A549 (cell line): ENCODE measurements at regions not wholly inside any gene's neighbourhood (a gene's known extent, or its start where the extent isn't known, plus 50 kb on each side); places are given as distances from the start of the nearest gene placed in this dataset.

Experiments used
- ATAC-seq, 2 experiments: fragments of 200-7000 bp in 1 of 2; fragments of >200 bp in 1 of 2; cut with Nextera tagmentation in 1 of 2; cut with Tn5 transposase in 1 of 2; 3 replicates each; pipeline versions ENCODE4 v1.8.0 to v1.9.1; 2018 to 2020; ENCODE audit warnings: mild to moderate bottlenecking in 1 of 2, moderate library complexity in 1 of 2
- CTCF ChIA-PET: fragments of 300-600 bp; sonication (Branson Sonifier 250); formaldehyde crosslinking; extraction: SDS; loops from one replicate; lab custom pipeline; 2021; ENCODE audit warnings: antibody characterized with exemption, inconsistent platforms; lab: Yijun Ruan, JAX
- POLR2A ChIA-PET: fragments of 350-600 bp; formaldehyde crosslinking; extraction: SDS; loops from one replicate; lab custom pipeline; 2021; ENCODE audit warnings: antibody characterized with exemption, inconsistent platforms; lab: Yijun Ruan, JAX
- DNase-seq, 2 experiments: peaks; one replicate each; pipeline versions ENCODE4 v3.0.0 to v3.0.0-alpha.2; 2011 to 2016; ENCODE audit warnings: low read depth in 1 of 2, low spot score in 1 of 2
- FAIRE-seq: peaks from 2 replicates; lab custom pipeline; 2011; peaks lifted over from hg19 to GRCh38; lab: Jason Lieb, UNC
- H3K27ac ChIP-seq, 2 experiments: fragments of >200 bp; sonication (Bioruptor Twin); formaldehyde crosslinking; 3 replicates each; pipeline ENCODE4 v1.5.1; 2016 to 2017
- H3K4me1 ChIP-seq: fragments of >200 bp; sonication (Bioruptor Twin); formaldehyde crosslinking; 3 replicates; pipeline ENCODE4 v1.6.1; 2016
- H3K4me2 ChIP-seq: fragments of >200 bp; sonication (Bioruptor Twin); formaldehyde crosslinking; 3 replicates; pipeline ENCODE4 v1.6.1; 2016
- H3K4me3 ChIP-seq: fragments of >200 bp; sonication (Bioruptor Twin); formaldehyde crosslinking; 3 replicates; pipeline ENCODE4 v1.5.1; 2016
- H3K9me3 ChIP-seq: fragments of >200 bp; sonication (Bioruptor Twin); formaldehyde crosslinking; 3 replicates; pipeline ENCODE4 v1.6.1; 2016
- BHLHE40 ChIP-seq: IDR thresholded peaks from 2 replicates; pipeline ENCODE4 v1.6.1; 2012; ENCODE audit warnings: low read depth, low read length, inconsistent platforms
- CBX2 ChIP-seq: fragments of 200-600 bp; sonication (generic); IDR thresholded peaks from 2 replicates; pipeline ENCODE4 v1.6.1; 2016; ENCODE audit warnings: low read depth, mild to moderate bottlenecking, borderline replicate concordance
- CBX8 ChIP-seq: fragments of 200-600 bp; sonication (generic); IDR thresholded peaks from 2 replicates; pipeline ENCODE4 v1.6.1; 2016
- CHD2 ChIP-seq: fragments of 150-350 bp; IDR thresholded peaks from 2 replicates; pipeline ENCODE4 v1.6.1; 2014; ENCODE audit warnings: low read length; ENCODE audit not compliant: partially characterized antibody
- EHF ChIP-seq: fragments of 250-450 bp; sonication (Bioruptor Pico); IDR thresholded peaks from 2 replicates; pipeline ENCODE4 v1.5.0; 2020; ENCODE audit warnings: mild to moderate bottlenecking
- ELK1 ChIP-seq: fragments of 150-350 bp; IDR thresholded peaks from 2 replicates; pipeline ENCODE4 v1.6.1; 2014; ENCODE audit warnings: low read depth, mild to moderate bottlenecking, low read length
- EP300 ChIP-seq, 2 experiments: fragments of >200 bp; sonication (Bioruptor Twin); formaldehyde crosslinking; IDR thresholded peaks; 2 replicates in 1 of 2; 3 replicates in 1 of 2; pipeline ENCODE4 v1.6.1; 2016 to 2017
- FOSL2 ChIP-seq, 2 experiments: fragments of 450-650 bp in 1 of 2; fragments of >200 bp in 1 of 2; sonication (Bioruptor Twin) in 1 of 2; formaldehyde crosslinking; IDR thresholded peaks; 2 replicates each; pipeline versions ENCODE4 v1.5.0 to v1.6.1; 2016 to 2020; ENCODE audit warnings: mild to moderate bottlenecking in 1 of 2, moderate library complexity in 1 of 2
- HEYL ChIP-seq: fragments of 250-450 bp; sonication (Bioruptor Pico); IDR thresholded peaks from 2 replicates; pipeline ENCODE4 v1.8.0; 2021; ENCODE audit warnings: mild to moderate bottlenecking, moderate library complexity
- HOXB5 ChIP-seq: fragments of 250-450 bp; sonication (Bioruptor Pico); IDR thresholded peaks from 2 replicates; pipeline ENCODE4 v1.5.0; 2020; ENCODE audit warnings: mild to moderate bottlenecking, moderate library complexity
- JUNB ChIP-seq: fragments of >200 bp; sonication (Bioruptor Twin); formaldehyde crosslinking; IDR thresholded peaks from 2 replicates; pipeline ENCODE4 v1.6.1; 2016
- MAFK ChIP-seq: fragments of 450-650 bp; IDR thresholded peaks from 2 replicates; pipeline ENCODE4 v1.6.1; 2014; ENCODE audit not compliant: partially characterized antibody
- MAZ ChIP-seq: fragments of 150-350 bp; IDR thresholded peaks from 2 replicates; pipeline ENCODE4 v1.6.1; 2014; ENCODE audit warnings: antibody characterized with exemption, low read depth, low read length, borderline replicate concordance
- MYC ChIP-seq: IDR thresholded peaks from 2 replicates; pipeline ENCODE4 v1.6.1; 2012; ENCODE audit warnings: mild to moderate bottlenecking, inconsistent platforms, low read length, improper control_type of control experiment, borderline replicate concordance
- NFE2L2 ChIP-seq: fragments of 150-350 bp; conservative IDR thresholded peaks from 2 replicates; pipeline ENCODE4 v1.6.1; 2014; ENCODE audit warnings: low read length
- NPAS2 ChIP-seq: fragments of 250-450 bp; sonication (Bioruptor Pico); IDR thresholded peaks from 2 replicates; pipeline ENCODE4 v1.8.0; 2022; ENCODE audit warnings: mild to moderate bottlenecking, moderate library complexity, borderline replicate concordance
- POLR2AphosphoS2 ChIP-seq: conservative IDR thresholded peaks from 2 replicates; pipeline ENCODE4 v1.6.1; 2012; ENCODE audit warnings: low read length, improper control_type of control experiment, inconsistent platforms
- RARB ChIP-seq: fragments of 250-450 bp; sonication (Bioruptor Pico); IDR thresholded peaks from 2 replicates; pipeline ENCODE4 v1.8.0; 2021; ENCODE audit warnings: mild to moderate bottlenecking, moderate library complexity
- RCOR1 ChIP-seq: fragments of 150-350 bp; IDR thresholded peaks from 2 replicates; pipeline ENCODE4 v1.6.1; 2014; ENCODE audit warnings: antibody characterized with exemption, low read length, low read depth
- REST ChIP-seq: fragments of 200-600 bp; sonication (generic); IDR thresholded peaks from 2 replicates; pipeline ENCODE4 v1.6.1; 2016; ENCODE audit warnings: antibody characterized with exemption, mild to moderate bottlenecking, moderate library complexity
- RFX5 ChIP-seq: fragments of 450-650 bp; IDR thresholded peaks from 2 replicates; pipeline ENCODE4 v1.7.1; 2014; ENCODE audit warnings: antibody characterized with exemption, mild to moderate bottlenecking, moderate library complexity
- RNF2 ChIP-seq: fragments of 200-600 bp; sonication (generic); IDR thresholded peaks from 2 replicates; pipeline ENCODE4 v1.6.1; 2016; ENCODE audit warnings: low read depth, mild to moderate bottlenecking, antibody characterized with exemption, moderate library complexity, borderline replicate concordance
- SMC3 ChIP-seq: fragments of >200 bp; sonication (Bioruptor Twin); formaldehyde crosslinking; IDR thresholded peaks from 3 replicates; pipeline ENCODE4 v1.6.1; 2018; ENCODE audit warnings: inconsistent platforms
- SREBF2 ChIP-seq: fragments of 450-650 bp; IDR thresholded peaks from 2 replicates; pipeline ENCODE4 v1.6.1; 2014; ENCODE audit warnings: mild to moderate bottlenecking, moderate library complexity
- TFCP2L1 ChIP-seq: fragments of 250-450 bp; sonication (Bioruptor Pico); IDR thresholded peaks from 2 replicates; pipeline ENCODE4 v1.5.0; 2021; ENCODE audit warnings: mild to moderate bottlenecking
- TP53 ChIP-seq: fragments of 250-450 bp; sonication (Bioruptor Pico); IDR thresholded peaks from 2 replicates; pipeline ENCODE4 v1.5.0; 2021; ENCODE audit warnings: mild to moderate bottlenecking, moderate library complexity
- ZC3H11A ChIP-seq: fragments of 450-650 bp; IDR thresholded peaks from 2 replicates; pipeline ENCODE4 v1.6.1; 2014; ENCODE audit warnings: antibody characterized with exemption, mild to moderate bottlenecking
- ZNF302 ChIP-seq: fragments of 250-450 bp; sonication (Bioruptor Pico); IDR thresholded peaks from 2 replicates; pipeline ENCODE4 v1.9.0; 2021; ENCODE audit warnings: inconsistent platforms, mild to moderate bottlenecking, moderate library complexity
- ZSCAN20 ChIP-seq: fragments of 250-450 bp; sonication (Bioruptor Pico); IDR thresholded peaks from 2 replicates; pipeline ENCODE4 v1.8.0; 2022; ENCODE audit warnings: mild to moderate bottlenecking, moderate library complexity
- WGBS: methylation state at CpG from one replicate; pipeline ENCODE4 v1.1.6; 2017; ENCODE audit errors: missing lambda C conversion rate; 5-methylcytosine and 5-hydroxymethylcytosine counted together
- TF ChIP-seq, protein P1 (sequence below): IDR thresholded peaks from 2 replicates; pipeline ENCODE4 v1.6.1; 2012; ENCODE audit warnings: low read depth, borderline replicate concordance
- TF ChIP-seq, protein P2 (sequence below): fragments of >200 bp; sonication (Bioruptor Twin); formaldehyde crosslinking; IDR thresholded peaks from 2 replicates; pipeline ENCODE4 v1.6.1; 2016
- TF ChIP-seq, protein P3 (sequence below): fragments of 250-450 bp; sonication (Bioruptor Pico); IDR thresholded peaks from 2 replicates; pipeline ENCODE4 v1.5.0; 2020; ENCODE audit warnings: low read depth, mild to moderate bottlenecking, moderate library complexity
- TF ChIP-seq, protein P4 (sequence below): IDR thresholded peaks from 2 replicates; pipeline ENCODE4 v1.6.1; 2012

GRCh38 chr17:5895276-5895675 is 174.9 kb upstream of the WSCD1 start:
- Histone ChIP-seq H3K9me3 (no peaks in the 10 kb centered on the region; the same call in 2 of the 3 replicates), H3K4me2 (no peak overlapping the region), H3K4me3 (no peak overlapping the region), H3K27ac (no peak overlapping the region), H3K4me1 (no peaks in the 10 kb centered on the region)
- ChIA-PET POLR2A (no interaction called here), CTCF (interaction anchor here (1.0 kb wide), 1 partner anchor 10 kb away, joined by 3 read pairs; no protein-coding TSS in a partner anchor)
- FAIRE-seq (no peak), ATAC-seq (no peak), DNase-seq (no peak)
- WGBS = 5% methylated on average over 6 of the region's 6 CpGs
- TF ChIP-seq, protein P1, sequence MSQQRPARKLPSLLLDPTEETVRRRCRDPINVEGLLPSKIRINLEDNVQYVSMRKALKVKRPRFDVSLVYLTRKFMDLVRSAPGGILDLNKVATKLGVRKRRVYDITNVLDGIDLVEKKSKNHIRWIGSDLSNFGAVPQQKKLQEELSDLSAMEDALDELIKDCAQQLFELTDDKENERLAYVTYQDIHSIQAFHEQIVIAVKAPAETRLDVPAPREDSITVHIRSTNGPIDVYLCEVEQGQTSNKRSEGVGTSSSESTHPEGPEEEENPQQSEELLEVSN = no peak
- TF ChIP-seq REST = no peak
- no peak for TF ChIP-seq MYC
- no peak for TF ChIP-seq RNF2
- TF ChIP-seq CBX8 = no peak
- TF ChIP-seq BHLHE40 = no peak
- TF ChIP-seq HEYL (CRISPR knock-in tag) = no peak
- no peak for TF ChIP-seq EHF (CRISPR knock-in tag)
- TF ChIP-seq SMC3 = no peak
- no peak for TF ChIP-seq RCOR1
- no peak for TF ChIP-seq HOXB5 (CRISPR knock-in tag)
- TF ChIP-seq MAZ = no peak
- TF ChIP-seq ZNF302 = no peak
- TF ChIP-seq ELK1 = no peak
- no peak for TF ChIP-seq CHD2
- TF ChIP-seq, protein P2, sequence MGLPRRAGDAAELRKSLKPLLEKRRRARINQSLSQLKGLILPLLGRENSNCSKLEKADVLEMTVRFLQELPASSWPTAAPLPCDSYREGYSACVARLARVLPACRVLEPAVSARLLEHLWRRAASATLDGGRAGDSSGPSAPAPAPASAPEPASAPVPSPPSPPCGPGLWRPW = no peak
- TF ChIP-seq RARB (CRISPR knock-in tag) = no peak
- TF ChIP-seq SREBF2 = no peak

DNA sequence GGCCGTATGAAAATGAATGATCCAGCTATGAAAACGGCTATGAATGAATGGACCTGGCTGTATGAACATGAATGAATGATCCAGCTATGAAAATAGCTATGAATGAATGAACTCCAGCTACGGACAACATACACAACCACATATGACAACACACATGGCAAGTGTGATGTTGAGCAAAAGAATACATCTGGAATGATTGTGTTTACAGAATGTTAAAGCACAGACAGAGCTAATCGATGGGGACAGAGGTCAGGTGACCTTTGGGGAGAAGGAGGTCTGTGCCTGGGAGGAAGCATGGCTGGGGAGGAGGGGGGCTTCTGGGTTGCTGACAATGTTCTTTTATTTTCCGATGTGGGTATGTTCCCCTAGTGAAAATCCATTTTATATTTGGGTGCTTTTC is 174.0 kb upstream of the WSCD1 start:
- Histone ChIP-seq H3K4me3 (no peak overlapping the region), H3K9me3 (no peaks in the 10 kb centered on the region; the same call in 2 of the 3 replicates), H3K4me1 (no peaks in the 10 kb centered on the region), H3K27ac (no peak overlapping the region), H3K4me2 (no peak overlapping the region)
- TF ChIP-seq MAFK (no peak), RNF2 (no peak), NPAS2 (no peak), HEYL (CRISPR knock-in tag) (no peak), FOSL2 (IDR thresholded peaks at IDR 0.05) (no peak), FOSL2 (CRISPR knock-in tag; IDR thresholded peaks at IDR 0.05) (no peak), TP53 (CRISPR knock-in tag) (no peak), MAZ (no peak), JUNB (no peak), RFX5 (no peak), SMC3 (no peak), NFE2L2 (no peak), POLR2AphosphoS2 (no peak), ZC3H11A (no peak), EP300 (IDR thresholded peaks at IDR 0.05) (no peak), TFCP2L1 (no peak), ZSCAN20 (CRISPR knock-in tag) (no peak), CHD2 (no peak), CBX2 (no peak)
- TF ChIP-seq, protein P3, sequence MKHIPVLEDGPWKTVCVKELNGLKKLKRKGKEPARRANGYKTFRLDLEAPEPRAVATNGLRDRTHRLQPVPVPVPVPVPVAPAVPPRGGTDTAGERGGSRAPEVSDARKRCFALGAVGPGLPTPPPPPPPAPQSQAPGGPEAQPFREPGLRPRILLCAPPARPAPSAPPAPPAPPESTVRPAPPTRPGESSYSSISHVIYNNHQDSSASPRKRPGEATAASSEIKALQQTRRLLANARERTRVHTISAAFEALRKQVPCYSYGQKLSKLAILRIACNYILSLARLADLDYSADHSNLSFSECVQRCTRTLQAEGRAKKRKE (CRISPR knock-in tag) = no peak
- TF ChIP-seq, protein P4, sequence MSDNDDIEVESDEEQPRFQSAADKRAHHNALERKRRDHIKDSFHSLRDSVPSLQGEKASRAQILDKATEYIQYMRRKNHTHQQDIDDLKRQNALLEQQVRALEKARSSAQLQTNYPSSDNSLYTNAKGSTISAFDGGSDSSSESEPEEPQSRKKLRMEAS = no peak
- ChIA-PET CTCF (interaction anchor here (1.0 kb wide), 1 partner anchor 9 kb away, joined by 3 read pairs; no protein-coding TSS in a partner anchor), POLR2A (no interaction called here)
- WGBS = 24% methylated on average over 5 of the region's 5 CpGs
- DNase-seq = no peak
- ATAC-seq = no peak
- no peak for FAIRE-seq
